ENCODE measurements at regions not wholly inside any gene's neighbourhood (a gene's known extent, or its start where the extent isn't known, plus 50 kb on each side); places are given as distances from the start of the nearest gene placed in this dataset.

DNA sequence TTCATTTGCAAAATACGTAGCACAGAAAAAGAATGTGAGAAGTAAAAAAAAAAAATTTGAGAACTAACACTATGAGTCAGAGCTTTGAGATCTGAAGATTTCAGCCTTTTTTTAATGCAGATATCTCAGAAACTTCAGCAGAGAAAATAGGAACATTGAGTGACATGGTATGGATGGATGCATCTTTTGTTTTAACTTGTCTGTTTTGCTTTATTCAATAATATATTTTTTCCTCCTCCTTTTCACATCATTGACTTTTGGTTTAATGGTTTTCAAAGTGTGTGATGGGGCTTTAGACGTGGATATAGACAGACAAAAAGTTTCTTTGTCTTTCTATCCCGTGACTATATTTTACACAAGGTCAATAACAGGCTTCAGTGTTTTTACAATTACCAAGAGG, 426.7 kb upstream of the FRG2C start:
- TF ChIP-seq EZH2 (IDR thresholded peaks at IDR 0.05; ENCODE audit: low read length), result no peak
- TF ChIP-seq, protein P1, sequence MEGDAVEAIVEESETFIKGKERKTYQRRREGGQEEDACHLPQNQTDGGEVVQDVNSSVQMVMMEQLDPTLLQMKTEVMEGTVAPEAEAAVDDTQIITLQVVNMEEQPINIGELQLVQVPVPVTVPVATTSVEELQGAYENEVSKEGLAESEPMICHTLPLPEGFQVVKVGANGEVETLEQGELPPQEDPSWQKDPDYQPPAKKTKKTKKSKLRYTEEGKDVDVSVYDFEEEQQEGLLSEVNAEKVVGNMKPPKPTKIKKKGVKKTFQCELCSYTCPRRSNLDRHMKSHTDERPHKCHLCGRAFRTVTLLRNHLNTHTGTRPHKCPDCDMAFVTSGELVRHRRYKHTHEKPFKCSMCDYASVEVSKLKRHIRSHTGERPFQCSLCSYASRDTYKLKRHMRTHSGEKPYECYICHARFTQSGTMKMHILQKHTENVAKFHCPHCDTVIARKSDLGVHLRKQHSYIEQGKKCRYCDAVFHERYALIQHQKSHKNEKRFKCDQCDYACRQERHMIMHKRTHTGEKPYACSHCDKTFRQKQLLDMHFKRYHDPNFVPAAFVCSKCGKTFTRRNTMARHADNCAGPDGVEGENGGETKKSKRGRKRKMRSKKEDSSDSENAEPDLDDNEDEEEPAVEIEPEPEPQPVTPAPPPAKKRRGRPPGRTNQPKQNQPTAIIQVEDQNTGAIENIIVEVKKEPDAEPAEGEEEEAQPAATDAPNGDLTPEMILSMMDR (optimal IDR thresholded peaks at IDR 0.05 in 1 of 3, IDR thresholded peaks at IDR 0.05 in 1 of 3, conservative IDR thresholded peaks at IDR 0.05 in 1 of 3; ENCODE audit: extremely low read depth in 1 of 3, insufficient read depth in 2 of 3, low read length in 3 of 3), result no peak

All from keratinocyte (primary cell).